GM19467 (cell line): ENCODE measurements at regions not wholly inside any gene's neighbourhood (a gene's known extent, or its start where the extent isn't known, plus 50 kb on each side); places are given as distances from the start of the nearest gene placed in this dataset.
"Not testable (repeated sequence)": the region's sequence is repeated elsewhere in the genome, so short reads cannot be mapped to it uniquely, and the experiment has no call there.

Experiments
- ATAC-seq: cut with Tn5 transposase; IDR thresholded peaks from one replicate; pipeline ENCODE4 v1.9.1; 2021; ENCODE audit warnings: mild to moderate bottlenecking, moderate library complexity; ENCODE audit not compliant: unreplicated experiment

GRCh38 chrX:8105531-8105930 is 65.5 kb downstream of the VCX2 start:
- ATAC-seq = no peak

GRCh38 chrX:8103655-8104054 is 67.4 kb downstream of the VCX2 start:
- ATAC-seq = no peak

GRCh38 chrX:8091510-8091909 is 79.6 kb downstream of the VCX2 start:
- no peak for ATAC-seq

- ATAC-seq = no peak
Observed at GRCh38 chrX:8090906-8091305, 80.2 kb downstream of the VCX2 start.

GRCh38 chrX:8090482-8090881 is 80.6 kb downstream of the VCX2 start:
- no peak for ATAC-seq

GRCh38 chrX:8089141-8089540 is 81.9 kb downstream of the VCX2 start:
- ATAC-seq = no peak

- no peak for ATAC-seq
Observed at GRCh38 chrX:8084006-8084405, 87.1 kb downstream of the VCX2 start.

- ATAC-seq = no peak
Observed at GRCh38 chrX:8083286-8083685, 87.8 kb downstream of the VCX2 start.

- ATAC-seq = no peak
Observed at GRCh38 chrX:8075636-8076035, 95.4 kb downstream of the VCX2 start.

GRCh38 chrX:8067754-8068462 is 103.2 kb downstream of the VCX2 start:
- no peak for ATAC-seq

- ATAC-seq = no peak
Observed at GRCh38 chrX:8052909-8053308, 118.2 kb downstream of the VCX2 start.

- no peak for ATAC-seq
Observed at GRCh38 chrX:8049827-8050226, 121.2 kb downstream of the VCX2 start.

GRCh38 chrX:8048466-8048865 is 121.3 kb upstream of the PNPLA4 start:
- no peak for ATAC-seq

GRCh38 chrX:8044947-8045346 is 117.7 kb upstream of the PNPLA4 start:
- ATAC-seq = no peak

- no peak for ATAC-seq
Observed at GRCh38 chrX:8043546-8043945, 116.3 kb upstream of the PNPLA4 start.

- no peak for ATAC-seq
Observed at GRCh38 chrX:8043121-8043520, 115.9 kb upstream of the PNPLA4 start.

- ATAC-seq = no peak
Observed at GRCh38 chrX:8042304-8042703, 115.1 kb upstream of the PNPLA4 start.

- not testable (repeated sequence) for ATAC-seq
Observed at GRCh38 chrX:8039711-8040110, 112.5 kb upstream of the PNPLA4 start.

- ATAC-seq = no peak
Observed at GRCh38 chrX:8037593-8038348, 110.6 kb upstream of the PNPLA4 start.

GRCh38 chrX:8036914-8037313 is 109.7 kb upstream of the PNPLA4 start:
- no peak for ATAC-seq

- ATAC-seq = no peak
Observed at GRCh38 chrX:8034058-8034457, 106.8 kb upstream of the PNPLA4 start.

GRCh38 chrX:8033175-8033574 is 106.0 kb upstream of the PNPLA4 start:
- ATAC-seq = no peak

GRCh38 chrX:8030361-8030760 is 103.1 kb upstream of the PNPLA4 start:
- ATAC-seq = no peak
